ENCODE measurements at regions not wholly inside any gene's neighbourhood (a gene's known extent, or its start where the extent isn't known, plus 50 kb on each side); places are given as distances from the start of the nearest gene placed in this dataset.

DNA sequence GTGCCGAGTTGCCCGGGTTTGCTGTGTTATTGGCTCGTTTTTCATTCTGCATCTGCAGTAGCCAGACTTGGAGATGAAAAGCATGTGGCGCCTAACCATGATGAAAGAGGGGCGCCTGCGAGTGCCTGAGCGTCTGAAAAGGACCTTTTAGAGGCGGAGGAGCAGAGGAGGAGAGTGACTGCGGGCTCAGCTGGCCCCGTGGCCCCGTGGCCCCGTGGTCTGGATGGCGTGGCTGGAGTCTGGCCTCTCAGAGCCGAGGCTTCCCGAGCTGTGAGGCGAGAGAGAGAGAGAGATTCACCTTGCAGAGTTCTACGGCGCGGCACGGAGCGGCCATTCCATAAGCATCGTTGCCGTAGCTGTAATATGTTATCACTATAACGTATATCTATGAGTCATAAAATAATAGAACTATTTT is 55.3 kb upstream of the RNU6ATAC start:
- TF ChIP-seq, protein P1, sequence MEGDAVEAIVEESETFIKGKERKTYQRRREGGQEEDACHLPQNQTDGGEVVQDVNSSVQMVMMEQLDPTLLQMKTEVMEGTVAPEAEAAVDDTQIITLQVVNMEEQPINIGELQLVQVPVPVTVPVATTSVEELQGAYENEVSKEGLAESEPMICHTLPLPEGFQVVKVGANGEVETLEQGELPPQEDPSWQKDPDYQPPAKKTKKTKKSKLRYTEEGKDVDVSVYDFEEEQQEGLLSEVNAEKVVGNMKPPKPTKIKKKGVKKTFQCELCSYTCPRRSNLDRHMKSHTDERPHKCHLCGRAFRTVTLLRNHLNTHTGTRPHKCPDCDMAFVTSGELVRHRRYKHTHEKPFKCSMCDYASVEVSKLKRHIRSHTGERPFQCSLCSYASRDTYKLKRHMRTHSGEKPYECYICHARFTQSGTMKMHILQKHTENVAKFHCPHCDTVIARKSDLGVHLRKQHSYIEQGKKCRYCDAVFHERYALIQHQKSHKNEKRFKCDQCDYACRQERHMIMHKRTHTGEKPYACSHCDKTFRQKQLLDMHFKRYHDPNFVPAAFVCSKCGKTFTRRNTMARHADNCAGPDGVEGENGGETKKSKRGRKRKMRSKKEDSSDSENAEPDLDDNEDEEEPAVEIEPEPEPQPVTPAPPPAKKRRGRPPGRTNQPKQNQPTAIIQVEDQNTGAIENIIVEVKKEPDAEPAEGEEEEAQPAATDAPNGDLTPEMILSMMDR (conservative IDR thresholded peaks at IDR 0.05; ENCODE audit: low read depth, low read length), result no peak
- no peak for TF ChIP-seq EZH2phosphoT487 (IDR thresholded peaks at IDR 0.05; ENCODE audit: borderline replicate concordance, low read length)

Data from PC-3 (cell line).